ENCODE measurements at regions not wholly inside any gene's neighbourhood (a gene's known extent, or its start where the extent isn't known, plus 50 kb on each side); places are given as distances from the start of the nearest gene placed in this dataset.

- no peak for TF ChIP-seq POLR2A (IDR thresholded peaks at IDR 0.05)
- TF ChIP-seq, protein P1, sequence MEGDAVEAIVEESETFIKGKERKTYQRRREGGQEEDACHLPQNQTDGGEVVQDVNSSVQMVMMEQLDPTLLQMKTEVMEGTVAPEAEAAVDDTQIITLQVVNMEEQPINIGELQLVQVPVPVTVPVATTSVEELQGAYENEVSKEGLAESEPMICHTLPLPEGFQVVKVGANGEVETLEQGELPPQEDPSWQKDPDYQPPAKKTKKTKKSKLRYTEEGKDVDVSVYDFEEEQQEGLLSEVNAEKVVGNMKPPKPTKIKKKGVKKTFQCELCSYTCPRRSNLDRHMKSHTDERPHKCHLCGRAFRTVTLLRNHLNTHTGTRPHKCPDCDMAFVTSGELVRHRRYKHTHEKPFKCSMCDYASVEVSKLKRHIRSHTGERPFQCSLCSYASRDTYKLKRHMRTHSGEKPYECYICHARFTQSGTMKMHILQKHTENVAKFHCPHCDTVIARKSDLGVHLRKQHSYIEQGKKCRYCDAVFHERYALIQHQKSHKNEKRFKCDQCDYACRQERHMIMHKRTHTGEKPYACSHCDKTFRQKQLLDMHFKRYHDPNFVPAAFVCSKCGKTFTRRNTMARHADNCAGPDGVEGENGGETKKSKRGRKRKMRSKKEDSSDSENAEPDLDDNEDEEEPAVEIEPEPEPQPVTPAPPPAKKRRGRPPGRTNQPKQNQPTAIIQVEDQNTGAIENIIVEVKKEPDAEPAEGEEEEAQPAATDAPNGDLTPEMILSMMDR (IDR thresholded peaks at IDR 0.05) = no peak
These were observed 903.7 kb downstream of the EPHA3 start for GRCh38 chr3:90011131-90011530.

Data from gastroesophageal sphincter (tissue), 3 donors.